Smooth muscle cell (in vitro differentiated cells): ENCODE measurements at regions not wholly inside any gene's neighbourhood (a gene's known extent, or its start where the extent isn't known, plus 50 kb on each side); places are given as distances from the start of the nearest gene placed in this dataset.

Experiments used
- DNase-seq: peaks from one replicate; lab custom pipeline; 2025; ENCODE audit not compliant: unreplicated experiment; lab: John Stamatoyannopoulos, UW
- H2AFZ ChIP-seq: fragments of 200-600 bp; sonication (generic); 2 replicates; pipeline ENCODE4 v1.6.0; 2016; ENCODE audit warnings: antibody characterized with exemption, low read depth, mild to moderate bottlenecking
- H3F3A ChIP-seq: fragments of 200-600 bp; sonication (generic); 2 replicates; pipeline ENCODE4 v1.6.0; 2017; ENCODE audit warnings: antibody characterized with exemption, low read depth
- H3K27ac ChIP-seq: fragments of 200-600 bp; sonication (generic); 2 replicates; pipeline ENCODE4 v1.5.1; 2016; ENCODE audit warnings: low read depth, mild to moderate bottlenecking
- H3K27me3 ChIP-seq: fragments of 200-600 bp; sonication (generic); 2 replicates; pipeline ENCODE4 v1.6.1; 2016; ENCODE audit warnings: low read depth, mild to moderate bottlenecking
- H3K36me3 ChIP-seq: fragments of 200-600 bp; sonication (generic); 2 replicates; pipeline ENCODE4 v1.5.1; 2016; ENCODE audit warnings: low read depth
- H3K4me1 ChIP-seq: fragments of 200-600 bp; sonication (generic); 2 replicates; pipeline ENCODE4 v1.5.1; 2016; ENCODE audit warnings: low read depth
- H3K4me2 ChIP-seq: fragments of 200-600 bp; sonication (generic); 2 replicates; pipeline ENCODE4 v1.6.0; 2016; ENCODE audit warnings: mild to moderate bottlenecking
- H3K4me3 ChIP-seq: fragments of 200-600 bp; sonication (generic); 2 replicates; pipeline ENCODE4 v1.5.1; 2016; ENCODE audit warnings: mild to moderate bottlenecking
- H3K79me2 ChIP-seq: fragments of 200-600 bp; sonication (generic); 2 replicates; pipeline ENCODE4 v1.6.0; 2016; ENCODE audit warnings: low read depth, mild to moderate bottlenecking
- H3K9ac ChIP-seq: fragments of 200-600 bp; sonication (generic); 2 replicates; pipeline ENCODE4 v1.6.0; 2016; ENCODE audit warnings: low read depth
- H3K9me3 ChIP-seq: fragments of 200-600 bp; sonication (generic); replicated peaks from 2 replicates; pipeline ENCODE4 v1.5.1; 2016; ENCODE audit warnings: low read depth
- H4K20me1 ChIP-seq: fragments of 200-600 bp; sonication (generic); 2 replicates; pipeline ENCODE4 v1.6.0; 2016; ENCODE audit warnings: low read depth
- WGBS: methylation state at CpG from one replicate; pipeline ENCODE4 v1.1.7; 2016; ENCODE audit warnings: low lambda C conversion rate; 5-methylcytosine and 5-hydroxymethylcytosine counted together
- TF ChIP-seq, protein P1 (sequence below): fragments of 200-600 bp; sonication (generic); IDR thresholded peaks from 2 replicates; pipeline ENCODE4 v1.5.1; 2017; ENCODE audit warnings: borderline replicate concordance, mild to moderate bottlenecking, antibody characterized with exemption; ENCODE audit not compliant: insufficient read depth, poor library complexity, severe bottlenecking

GRCh38 chr13:104477261-104477660 lies 1411.0 kb upstream of the SLC10A2 start:
- WGBS, result 93% methylated on average over 2 of the region's 2 CpGs
- Histone ChIP-seq H3K4me2 (no peak overlapping the region), H3K4me3 (no peak overlapping the region), H3K79me2 (no peaks in the 10 kb centered on the region), H3K9me3 (no peaks in the 10 kb centered on the region), H3K36me3 (no peaks in the 10 kb centered on the region), H3K27me3 (no peaks in the 10 kb centered on the region), H4K20me1 (no peaks in the 10 kb centered on the region), H3K27ac (no peak overlapping the region), H3K4me1 (no peaks in the 10 kb centered on the region), H3K9ac (no peak overlapping the region), H2AFZ (no peak overlapping the region), H3F3A (no peaks in the 10 kb centered on the region)
- no peak for DNase-seq
- TF ChIP-seq, protein P1, sequence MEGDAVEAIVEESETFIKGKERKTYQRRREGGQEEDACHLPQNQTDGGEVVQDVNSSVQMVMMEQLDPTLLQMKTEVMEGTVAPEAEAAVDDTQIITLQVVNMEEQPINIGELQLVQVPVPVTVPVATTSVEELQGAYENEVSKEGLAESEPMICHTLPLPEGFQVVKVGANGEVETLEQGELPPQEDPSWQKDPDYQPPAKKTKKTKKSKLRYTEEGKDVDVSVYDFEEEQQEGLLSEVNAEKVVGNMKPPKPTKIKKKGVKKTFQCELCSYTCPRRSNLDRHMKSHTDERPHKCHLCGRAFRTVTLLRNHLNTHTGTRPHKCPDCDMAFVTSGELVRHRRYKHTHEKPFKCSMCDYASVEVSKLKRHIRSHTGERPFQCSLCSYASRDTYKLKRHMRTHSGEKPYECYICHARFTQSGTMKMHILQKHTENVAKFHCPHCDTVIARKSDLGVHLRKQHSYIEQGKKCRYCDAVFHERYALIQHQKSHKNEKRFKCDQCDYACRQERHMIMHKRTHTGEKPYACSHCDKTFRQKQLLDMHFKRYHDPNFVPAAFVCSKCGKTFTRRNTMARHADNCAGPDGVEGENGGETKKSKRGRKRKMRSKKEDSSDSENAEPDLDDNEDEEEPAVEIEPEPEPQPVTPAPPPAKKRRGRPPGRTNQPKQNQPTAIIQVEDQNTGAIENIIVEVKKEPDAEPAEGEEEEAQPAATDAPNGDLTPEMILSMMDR, result no peak

- Histone ChIP-seq H3K4me2 (no peak overlapping the region), H3F3A (no peaks in the 10 kb centered on the region), H3K36me3 (no peaks in the 10 kb centered on the region), H3K27ac (no peak overlapping the region), H3K79me2 (no peaks in the 10 kb centered on the region), H2AFZ (no peak overlapping the region), H3K9ac (no peak overlapping the region), H3K9me3 (no peaks in the 10 kb centered on the region), H3K27me3 (no peaks in the 10 kb centered on the region), H4K20me1 (no peaks in the 10 kb centered on the region), H3K4me3 (no peak overlapping the region), H3K4me1 (no peaks in the 10 kb centered on the region)
- TF ChIP-seq, protein P1, result no peak
- no peak for DNase-seq
Measured at GRCh38 chr13:104473936-104474335, 1407.7 kb upstream of the SLC10A2 start.

- Histone ChIP-seq H4K20me1 (no peaks in the 10 kb centered on the region), H3K9me3 (no peaks in the 10 kb centered on the region), H3K79me2 (no peaks in the 10 kb centered on the region), H3K27ac (no peak overlapping the region), H3K4me2 (no peak overlapping the region), H3K36me3 (no peaks in the 10 kb centered on the region), H3K4me1 (no peaks in the 10 kb centered on the region), H3K4me3 (no peak overlapping the region), H3K27me3 (no peaks in the 10 kb centered on the region), H3K9ac (no peak overlapping the region), H2AFZ (no peak overlapping the region), H3F3A (no peaks in the 10 kb centered on the region)
- DNase-seq, result no peak
- TF ChIP-seq, protein P1, result no peak
Measured at GRCh38 chr13:104466016-104466415, 1399.8 kb upstream of the SLC10A2 start.

- H3K9me3 ChIP-seq, result no peaks in the 10 kb centered on the region
- H3K4me1 ChIP-seq, result no peaks in the 10 kb centered on the region
- no peaks in the 10 kb centered on the region for H3K27me3 ChIP-seq
- no peaks in the 10 kb centered on the region for H4K20me1 ChIP-seq
- 65% methylated on average over 4 of the region's 4 CpGs for WGBS
- no peak overlapping the region for H3K4me3 ChIP-seq
- H3K79me2 ChIP-seq, result no peaks in the 10 kb centered on the region
- no peak for DNase-seq
- no peak overlapping the region for H3K4me2 ChIP-seq
- H2AFZ ChIP-seq, result no peak overlapping the region
- TF ChIP-seq, protein P1, result no peak
- H3K36me3 ChIP-seq, result no peaks in the 10 kb centered on the region
- no peak overlapping the region for H3K27ac ChIP-seq
- H3F3A ChIP-seq, result no peaks in the 10 kb centered on the region
- no peak overlapping the region for H3K9ac ChIP-seq
Measured at GRCh38 chr13:104461049-104461448, 1394.8 kb upstream of the SLC10A2 start.
